ENCODE measurements at regions not wholly inside any gene's neighbourhood (a gene's known extent, or its start where the extent isn't known, plus 50 kb on each side); places are given as distances from the start of the nearest gene placed in this dataset.

- TF ChIP-seq CTCF (IDR thresholded peaks at IDR 0.05) = no peak
- TF ChIP-seq POLR2AphosphoS5 (IDR thresholded peaks at IDR 0.05) = no peak
- TF ChIP-seq POLR2A (IDR thresholded peaks at IDR 0.05) = no peak
- no peak for TF ChIP-seq EP300 (IDR thresholded peaks at IDR 0.05)
- DNase-seq (no peak), ATAC-seq (ENCODE audit: low FRiP score in 2 of 2) (no peak)
- no peak overlapping the region for H3K27ac ChIP-seq
- H3K4me1 ChIP-seq = no peaks in the 10 kb centered on the region
- no peak overlapping the region for H3K4me3 ChIP-seq
- no peaks in the 10 kb centered on the region for H3K27me3 ChIP-seq
- no peaks in the 10 kb centered on the region for H3K36me3 ChIP-seq
- 60 to 77% methylated on average over 4 of the region's 4 CpGs for WGBS, 2 donors
- H3K9me3 ChIP-seq = no peaks in the 10 kb centered on the region
These were observed 1112.7 kb upstream of the NRXN1 start for GRCh38 chr2:52144590-52144989.

GRCh38 chr2:52141076-52141475, 1109.1 kb upstream of the NRXN1 start:
- no peak overlapping the region for H3K4me3 ChIP-seq
- DNase-seq (no peak), ATAC-seq (ENCODE audit: low FRiP score in 2 of 2) (no peak)
- H3K27me3 ChIP-seq = no peaks in the 10 kb centered on the region
- no peaks in the 10 kb centered on the region for H3K36me3 ChIP-seq
- TF ChIP-seq EP300 (IDR thresholded peaks at IDR 0.05) = no peak
- TF ChIP-seq POLR2A (IDR thresholded peaks at IDR 0.05) = no peak
- no peak for TF ChIP-seq POLR2AphosphoS5 (IDR thresholded peaks at IDR 0.05)
- TF ChIP-seq CTCF (IDR thresholded peaks at IDR 0.05) = no peak
- H3K4me1 ChIP-seq = no peaks in the 10 kb centered on the region
- WGBS, 2 donors = 81 to 84% methylated on average over 1 of the region's 1 CpG
- no peak overlapping the region for H3K27ac ChIP-seq
- H3K9me3 ChIP-seq = no peaks in the 10 kb centered on the region

- H3K36me3 ChIP-seq = no peaks in the 10 kb centered on the region
- no peak overlapping the region for H3K4me3 ChIP-seq
- DNase-seq (no peak), ATAC-seq (ENCODE audit: low FRiP score in 2 of 2) (no peak)
- no peaks in the 10 kb centered on the region for H3K4me1 ChIP-seq
- H3K9me3 ChIP-seq = no peaks in the 10 kb centered on the region
- H3K27me3 ChIP-seq = no peaks in the 10 kb centered on the region
- H3K27ac ChIP-seq = no peak overlapping the region
- no peak for TF ChIP-seq POLR2AphosphoS5 (IDR thresholded peaks at IDR 0.05)
- no peak for TF ChIP-seq EP300 (IDR thresholded peaks at IDR 0.05)
- no peak for TF ChIP-seq CTCF (IDR thresholded peaks at IDR 0.05)
- TF ChIP-seq POLR2A (IDR thresholded peaks at IDR 0.05) = no peak
These were observed 1107.3 kb upstream of the NRXN1 start for GRCh38 chr2:52139241-52139640.

GRCh38 chr2:52135235-52135634, 1103.3 kb upstream of the NRXN1 start:
- H3K27ac ChIP-seq = no peak overlapping the region
- no peak overlapping the region for H3K4me3 ChIP-seq
- DNase-seq = no peak
- no peaks in the 10 kb centered on the region for H3K4me1 ChIP-seq
- H3K9me3 ChIP-seq = no peaks in the 10 kb centered on the region
- TF ChIP-seq EP300 (IDR thresholded peaks at IDR 0.05) = no peak
- no peak for TF ChIP-seq CTCF (IDR thresholded peaks at IDR 0.05)
- TF ChIP-seq POLR2A (IDR thresholded peaks at IDR 0.05) = no peak
- TF ChIP-seq POLR2AphosphoS5 (IDR thresholded peaks at IDR 0.05) = no peak
- no peaks in the 10 kb centered on the region for H3K36me3 ChIP-seq
- H3K27me3 ChIP-seq = no peaks in the 10 kb centered on the region
- 65 to 70% methylated on average over 2 of the region's 2 CpGs for WGBS, 2 donors
- ATAC-seq (ENCODE audit: low FRiP score in 2 of 2) = no peak

GRCh38 chr2:52128081-52128480, 1096.1 kb upstream of the NRXN1 start:
- TF ChIP-seq EP300 (IDR thresholded peaks at IDR 0.05) = no peak
- no peak for TF ChIP-seq POLR2A (IDR thresholded peaks at IDR 0.05)
- no peak for TF ChIP-seq CTCF (IDR thresholded peaks at IDR 0.05)
- no peak for TF ChIP-seq POLR2AphosphoS5 (IDR thresholded peaks at IDR 0.05)
- Histone ChIP-seq H3K36me3 (no peaks in the 10 kb centered on the region), H3K27me3 (no peaks in the 10 kb centered on the region), H3K9me3 (no peaks in the 10 kb centered on the region), H3K27ac (no peak overlapping the region), H3K4me3 (no peak overlapping the region), H3K4me1 (no peaks in the 10 kb centered on the region)
- DNase-seq (no peak), ATAC-seq (ENCODE audit: low FRiP score in 2 of 2) (no peak)
- WGBS, 2 donors = 55 to 61% methylated on average over 3 of the region's 3 CpGs
